ENCODE measurements at regions not wholly inside any gene's neighbourhood (a gene's known extent, or its start where the extent isn't known, plus 50 kb on each side); places are given as distances from the start of the nearest gene placed in this dataset.
"Not testable (repeated sequence)": the region's sequence is repeated elsewhere in the genome, so short reads cannot be mapped to it uniquely, and the experiment has no call there.

DNA sequence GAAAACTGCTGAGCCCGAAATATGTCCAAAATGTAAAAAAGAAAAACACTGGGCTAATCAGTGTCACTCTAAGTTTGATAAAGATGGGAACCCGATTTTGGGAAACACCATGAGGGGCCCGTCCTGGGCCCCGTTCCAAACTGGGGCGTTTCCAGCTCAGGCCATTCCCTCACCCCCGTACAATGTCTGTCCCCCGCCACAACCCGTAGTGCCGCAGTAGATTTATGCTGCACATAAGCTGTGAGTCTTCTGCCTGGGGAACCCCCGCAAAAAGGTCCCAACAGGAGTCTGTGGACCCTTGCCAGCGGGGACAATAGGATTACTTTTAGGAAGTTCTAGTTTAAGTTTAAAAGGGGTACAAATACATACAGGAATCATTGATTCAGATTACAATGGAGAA is 275.5 kb downstream of the C7orf25 start:
- H3K36me3 ChIP-seq (ENCODE audit: control insufficient read depth in 2 of 4, insufficient read depth in 4 of 4, low read length in 3 of 4); H2AFZ ChIP-seq (ENCODE audit: low read length); CTCF ChIA-PET (ENCODE audit: partially characterized antibody); H2BK5ac ChIP-seq (ENCODE audit: low read depth, low read length); H3K4me1 ChIP-seq (replicated peaks in 1 of 4; ENCODE audit: control insufficient read depth in 3 of 4, insufficient read depth in 4 of 4, low read length in 3 of 4); H3K79me2 ChIP-seq (ENCODE audit: control insufficient read depth in 1 of 2, insufficient read depth in 2 of 2, low read length in 2 of 2); H2BK120ac ChIP-seq (replicated peaks; ENCODE audit: low read depth, low read length); H3K4me2 ChIP-seq (ENCODE audit: insufficient read depth in 1 of 2, low read depth in 2 of 2, low read length in 2 of 2); H3K27ac ChIP-seq (ENCODE audit: low read depth, low read length); H4K20me1 ChIP-seq (replicated peaks in 1 of 2; ENCODE audit: control insufficient read depth in 1 of 2, insufficient read depth in 2 of 2, low read length in 2 of 2); H3K27me3 ChIP-seq (replicated peaks in 1 of 4; ENCODE audit: control insufficient read depth in 3 of 4, extremely low read depth in 1 of 4, insufficient read depth in 3 of 4, low read length in 3 of 4); H3K4ac ChIP-seq (replicated peaks; ENCODE audit: insufficient read length, low read depth, low read length); DNase-seq (ENCODE audit: low read depth in 1 of 2, low spot score in 2 of 2); H2BK12ac ChIP-seq (ENCODE audit: low read depth, low read length); H4K8ac ChIP-seq (ENCODE audit: extremely low read depth, insufficient read depth, low read length); FAIRE-seq; H2BK15ac ChIP-seq (ENCODE audit: low read length); H3K9ac ChIP-seq (replicated peaks in 1 of 4; ENCODE audit: extremely low read depth in 1 of 4, low read depth in 3 of 4, low read length in 3 of 4); H4K5ac ChIP-seq (ENCODE audit: insufficient read length, low read depth, low read length); H3K4me3 ChIP-seq (ENCODE audit: extremely low read depth in 1 of 4, insufficient read depth in 2 of 4, low read depth in 3 of 4, low read length in 4 of 4); POLR2A ChIA-PET (ENCODE audit: partially characterized antibody); H3K9me3 ChIP-seq (ENCODE audit: insufficient read depth in 2 of 2, low read depth in 1 of 2, low read length in 1 of 2); H3K79me1 ChIP-seq (ENCODE audit: low read depth, low read length); H2AK5ac ChIP-seq (ENCODE audit: low read depth, low read length); H3K23me2 ChIP-seq (ENCODE audit: low read depth, low read length); H4K91ac ChIP-seq (replicated peaks; ENCODE audit: insufficient read length, low read length); H3K14ac ChIP-seq (ENCODE audit: insufficient read length); H3K23ac ChIP-seq (ENCODE audit: insufficient read length); H3K56ac ChIP-seq (replicated peaks; ENCODE audit: insufficient read length, low read depth, low read length); H2BK20ac ChIP-seq (ENCODE audit: low read length); H3K18ac ChIP-seq (ENCODE audit: extremely low read depth, low read length): not testable (repeated sequence)
- 92% methylated on average over 11 of the region's 11 CpGs; no CpG with 5 or more reads in 1 of the 2 experiments for WGBS, 2 experiments (ENCODE audit: extremely low coverage in 1 of 2, insufficient coverage in 1 of 2, insufficient read length in 1 of 2, insufficient replicate concordance in 2 of 2, low coverage in 1 of 2, low lambda C conversion rate in 2 of 2, missing lambda C conversion rate in 1 of 2)

Data from H1 (cell line).